GM23338 (cell line): ENCODE measurements at regions not wholly inside any gene's neighbourhood (a gene's known extent, or its start where the extent isn't known, plus 50 kb on each side); places are given as distances from the start of the nearest gene placed in this dataset.

ENCODE experiments used
- ATAC-seq: fragments of 200-7000 bp; cut with Tn5 transposase; 3 replicates; pipeline ENCODE4 v1.9.1; 2020
- DNase-seq: peaks from one replicate; pipeline ENCODE4 v3.0.0-alpha.2; 2015; ENCODE audit warnings: low spot score
- H2AFZ ChIP-seq: fragments of 200-600 bp; sonication (generic); 2 replicates; pipeline ENCODE4 v1.8.0; 2016; ENCODE audit warnings: antibody characterized with exemption, mild to moderate bottlenecking, moderate library complexity
- H3F3A ChIP-seq: fragments of 200-600 bp; sonication (generic); replicated peaks from 2 replicates; pipeline ENCODE4 v1.8.0; 2017; ENCODE audit warnings: antibody characterized with exemption, mixed run types, low read depth
- H3K27ac ChIP-seq: fragments of 200-600 bp; sonication (generic); 2 replicates; pipeline ENCODE4 v1.6.1; 2016; ENCODE audit warnings: low read depth
- H3K27me3 ChIP-seq: fragments of 200-600 bp; sonication (generic); 2 replicates; pipeline ENCODE4 v1.8.0; 2016; ENCODE audit warnings: mild to moderate bottlenecking, mixed run types, moderate library complexity; ENCODE audit not compliant: insufficient read depth
- H3K36me3 ChIP-seq: fragments of 200-600 bp; sonication (generic); 2 replicates; pipeline ENCODE4 v1.8.0; 2016; ENCODE audit warnings: mild to moderate bottlenecking; ENCODE audit not compliant: insufficient read depth
- H3K4me1 ChIP-seq: fragments of 200-600 bp; sonication (generic); 2 replicates; pipeline ENCODE4 v1.8.0; 2016; ENCODE audit warnings: mild to moderate bottlenecking, moderate library complexity; ENCODE audit not compliant: insufficient read depth
- H3K4me2 ChIP-seq: fragments of 200-600 bp; sonication (generic); 2 replicates; pipeline ENCODE4 v1.7.1; 2017; ENCODE audit warnings: mixed run types
- H3K4me3 ChIP-seq: fragments of 200-600 bp; sonication (generic); 2 replicates; pipeline ENCODE4 v1.6.1; 2016; ENCODE audit warnings: mixed run types
- H3K79me2 ChIP-seq: fragments of 200-600 bp; sonication (generic); replicated peaks from 2 replicates; pipeline ENCODE4 v1.8.0; 2017; ENCODE audit warnings: mild to moderate bottlenecking; ENCODE audit not compliant: insufficient read depth
- H3K9me2 ChIP-seq: fragments of 200-600 bp; sonication (generic); 2 replicates; pipeline ENCODE4 v1.8.0; 2017; ENCODE audit not compliant: insufficient read depth
- H4K20me1 ChIP-seq: fragments of 200-600 bp; sonication (generic); replicated peaks from 2 replicates; pipeline ENCODE4 v1.8.0; 2017; ENCODE audit warnings: mild to moderate bottlenecking; ENCODE audit not compliant: insufficient read depth
- H3K27ac Mint-ChIP-seq: 2 replicates; pipeline ENCODE4 v1.8.0; 2020; ENCODE audit warnings: inconsistent platforms, mild to moderate bottlenecking, moderate library complexity, mixed read lengths
- H3K27me3 Mint-ChIP-seq: 3 replicates; pipeline ENCODE4 v1.8.0; 2022; ENCODE audit warnings: low read depth, mild to moderate bottlenecking, moderate library complexity, mixed read lengths, inconsistent platforms; ENCODE audit not compliant: insufficient read depth, poor library complexity
- H3K36me3 Mint-ChIP-seq: 3 replicates; pipeline ENCODE4 v1.8.0; 2021; ENCODE audit warnings: low read depth, mild to moderate bottlenecking, inconsistent platforms, moderate library complexity, mixed read lengths
- H3K4me1 Mint-ChIP-seq: 3 replicates; pipeline ENCODE4 v1.8.0; 2020; ENCODE audit warnings: mild to moderate bottlenecking, inconsistent platforms, mixed read lengths
- H3K4me3 Mint-ChIP-seq: 3 replicates; pipeline ENCODE4 v1.8.0; 2021; ENCODE audit warnings: moderate library complexity, mild to moderate bottlenecking, inconsistent platforms, mixed read lengths
- H3K9me3 Mint-ChIP-seq: 3 replicates; pipeline ENCODE4 v1.8.0; 2020; ENCODE audit warnings: moderate library complexity, mild to moderate bottlenecking, inconsistent platforms, mixed read lengths
- CREB1 ChIP-seq: fragments of 250-450 bp; sonication (Bioruptor Pico); IDR thresholded peaks from 2 replicates; pipeline ENCODE4 v1.5.0; 2020; ENCODE audit warnings: low read depth, mild to moderate bottlenecking, moderate library complexity
- EZH2 ChIP-seq: fragments of 200-600 bp; sonication (generic); IDR thresholded peaks from one replicate; pipeline ENCODE4 v1.8.0; 2017; ENCODE audit warnings: antibody characterized with exemption, mild to moderate bottlenecking, low read depth; ENCODE audit not compliant: unreplicated experiment
- EZH2phosphoT487 ChIP-seq: fragments of 200-600 bp; sonication (generic); IDR thresholded peaks from one replicate; pipeline ENCODE4 v1.8.1; 2018; ENCODE audit warnings: antibody characterized with exemption; ENCODE audit not compliant: unreplicated experiment
- JUNB ChIP-seq: IDR thresholded peaks from one replicate; pipeline ENCODE4 v1.6.1; 2016; ENCODE audit warnings: antibody characterized with exemption; ENCODE audit not compliant: unreplicated experiment
- POLR2AphosphoS5 ChIP-seq: IDR thresholded peaks from 2 replicates; pipeline ENCODE4 v1.6.1; 2016; ENCODE audit warnings: antibody characterized with exemption, low read depth
- STAT1 ChIP-seq: IDR thresholded peaks from one replicate; pipeline ENCODE4 v1.6.1; 2016; ENCODE audit warnings: antibody characterized with exemption; ENCODE audit not compliant: unreplicated experiment
- ZNF462 ChIP-seq: fragments of 250-450 bp; sonication (Bioruptor Pico); IDR thresholded peaks from 2 replicates; pipeline ENCODE4 v1.5.0; 2020; ENCODE audit warnings: mild to moderate bottlenecking, moderate library complexity
- TF ChIP-seq, protein P1 (sequence below): IDR thresholded peaks from one replicate; pipeline ENCODE4 v1.6.1; 2018; ENCODE audit warnings: antibody characterized with exemption; ENCODE audit not compliant: unreplicated experiment
- TF ChIP-seq, protein P2 (sequence below): IDR thresholded peaks from 2 replicates; pipeline ENCODE4 v1.6.1; 2016; ENCODE audit warnings: antibody characterized with exemption
- TF ChIP-seq, protein P3 (sequence below), 2 experiments: fragments of 200-600 bp in 1 of 2; sonication (generic) in 1 of 2; conservative IDR thresholded peaks; 2 replicates each; pipeline versions ENCODE4 v1.5.1 to v1.6.1; 2016 to 2017; ENCODE audit warnings: antibody characterized with exemption in 2 of 2, low read depth in 2 of 2, mild to moderate bottlenecking in 2 of 2, moderate library complexity in 1 of 2

DNA sequence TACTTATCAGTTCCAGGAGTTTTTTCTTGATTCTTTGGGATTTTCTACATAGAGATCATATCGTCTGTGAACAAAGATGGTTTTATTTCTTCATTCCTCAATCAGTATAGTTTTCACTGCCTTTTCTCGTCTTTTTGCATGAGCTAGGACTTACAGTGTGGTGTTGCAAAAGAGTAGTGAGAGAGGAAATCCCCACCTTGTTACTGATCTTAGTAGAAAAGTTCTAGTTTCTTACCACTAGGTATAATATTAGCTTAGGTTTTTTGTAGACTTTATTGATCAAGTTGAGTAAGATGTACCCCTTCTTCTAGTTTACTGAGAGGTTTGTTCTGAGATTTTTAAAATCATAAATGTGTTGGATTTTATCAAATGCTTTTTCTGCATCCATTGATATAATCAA lies 123.3 kb downstream of the TMEM26 start:
- no peak for DNase-seq
- H3K4me1 ChIP-seq, result no peaks in the 10 kb centered on the region
- H3K27me3 ChIP-seq, result no peaks in the 10 kb centered on the region
- H3K79me2 ChIP-seq, result no peaks in the 10 kb centered on the region
- no peak overlapping the region for H3K4me3 ChIP-seq
- no peak overlapping the region for H3K4me2 ChIP-seq
- Mint-ChIP-seq H3K4me1 (peaks cover 3% of the 10 kb centered on the region; the same call in 1 of the 3 replicates), H3K9me3 (peaks cover 34% of the 10 kb centered on the region), H3K36me3 (peaks cover 28% of the 10 kb centered on the region; the same call in 2 of the 3 replicates), H3K27me3 (no peaks in the 10 kb centered on the region), H3K27ac (no peak overlapping the region), H3K4me3 (no peak overlapping the region)
- no peak overlapping the region for H2AFZ ChIP-seq
- no peaks in the 10 kb centered on the region for H3F3A ChIP-seq
- H3K36me3 ChIP-seq, result peaks cover 12% of the 10 kb centered on the region
- ATAC-seq, result no peak
- no peak for TF ChIP-seq JUNB
- no peak for TF ChIP-seq EZH2
- no peak for TF ChIP-seq POLR2AphosphoS5
- TF ChIP-seq CREB1, result no peak
- no peak for TF ChIP-seq EZH2phosphoT487
- TF ChIP-seq, protein P1, sequence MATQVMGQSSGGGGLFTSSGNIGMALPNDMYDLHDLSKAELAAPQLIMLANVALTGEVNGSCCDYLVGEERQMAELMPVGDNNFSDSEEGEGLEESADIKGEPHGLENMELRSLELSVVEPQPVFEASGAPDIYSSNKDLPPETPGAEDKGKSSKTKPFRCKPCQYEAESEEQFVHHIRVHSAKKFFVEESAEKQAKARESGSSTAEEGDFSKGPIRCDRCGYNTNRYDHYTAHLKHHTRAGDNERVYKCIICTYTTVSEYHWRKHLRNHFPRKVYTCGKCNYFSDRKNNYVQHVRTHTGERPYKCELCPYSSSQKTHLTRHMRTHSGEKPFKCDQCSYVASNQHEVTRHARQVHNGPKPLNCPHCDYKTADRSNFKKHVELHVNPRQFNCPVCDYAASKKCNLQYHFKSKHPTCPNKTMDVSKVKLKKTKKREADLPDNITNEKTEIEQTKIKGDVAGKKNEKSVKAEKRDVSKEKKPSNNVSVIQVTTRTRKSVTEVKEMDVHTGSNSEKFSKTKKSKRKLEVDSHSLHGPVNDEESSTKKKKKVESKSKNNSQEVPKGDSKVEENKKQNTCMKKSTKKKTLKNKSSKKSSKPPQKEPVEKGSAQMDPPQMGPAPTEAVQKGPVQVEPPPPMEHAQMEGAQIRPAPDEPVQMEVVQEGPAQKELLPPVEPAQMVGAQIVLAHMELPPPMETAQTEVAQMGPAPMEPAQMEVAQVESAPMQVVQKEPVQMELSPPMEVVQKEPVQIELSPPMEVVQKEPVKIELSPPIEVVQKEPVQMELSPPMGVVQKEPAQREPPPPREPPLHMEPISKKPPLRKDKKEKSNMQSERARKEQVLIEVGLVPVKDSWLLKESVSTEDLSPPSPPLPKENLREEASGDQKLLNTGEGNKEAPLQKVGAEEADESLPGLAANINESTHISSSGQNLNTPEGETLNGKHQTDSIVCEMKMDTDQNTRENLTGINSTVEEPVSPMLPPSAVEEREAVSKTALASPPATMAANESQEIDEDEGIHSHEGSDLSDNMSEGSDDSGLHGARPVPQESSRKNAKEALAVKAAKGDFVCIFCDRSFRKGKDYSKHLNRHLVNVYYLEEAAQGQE, result no peak
- TF ChIP-seq STAT1, result no peak
- TF ChIP-seq, protein P2, sequence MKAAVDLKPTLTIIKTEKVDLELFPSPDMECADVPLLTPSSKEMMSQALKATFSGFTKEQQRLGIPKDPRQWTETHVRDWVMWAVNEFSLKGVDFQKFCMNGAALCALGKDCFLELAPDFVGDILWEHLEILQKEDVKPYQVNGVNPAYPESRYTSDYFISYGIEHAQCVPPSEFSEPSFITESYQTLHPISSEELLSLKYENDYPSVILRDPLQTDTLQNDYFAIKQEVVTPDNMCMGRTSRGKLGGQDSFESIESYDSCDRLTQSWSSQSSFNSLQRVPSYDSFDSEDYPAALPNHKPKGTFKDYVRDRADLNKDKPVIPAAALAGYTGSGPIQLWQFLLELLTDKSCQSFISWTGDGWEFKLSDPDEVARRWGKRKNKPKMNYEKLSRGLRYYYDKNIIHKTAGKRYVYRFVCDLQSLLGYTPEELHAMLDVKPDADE, result no peak
- TF ChIP-seq ZNF462 (CRISPR knock-in tag), result no peak
- TF ChIP-seq, protein P3, sequence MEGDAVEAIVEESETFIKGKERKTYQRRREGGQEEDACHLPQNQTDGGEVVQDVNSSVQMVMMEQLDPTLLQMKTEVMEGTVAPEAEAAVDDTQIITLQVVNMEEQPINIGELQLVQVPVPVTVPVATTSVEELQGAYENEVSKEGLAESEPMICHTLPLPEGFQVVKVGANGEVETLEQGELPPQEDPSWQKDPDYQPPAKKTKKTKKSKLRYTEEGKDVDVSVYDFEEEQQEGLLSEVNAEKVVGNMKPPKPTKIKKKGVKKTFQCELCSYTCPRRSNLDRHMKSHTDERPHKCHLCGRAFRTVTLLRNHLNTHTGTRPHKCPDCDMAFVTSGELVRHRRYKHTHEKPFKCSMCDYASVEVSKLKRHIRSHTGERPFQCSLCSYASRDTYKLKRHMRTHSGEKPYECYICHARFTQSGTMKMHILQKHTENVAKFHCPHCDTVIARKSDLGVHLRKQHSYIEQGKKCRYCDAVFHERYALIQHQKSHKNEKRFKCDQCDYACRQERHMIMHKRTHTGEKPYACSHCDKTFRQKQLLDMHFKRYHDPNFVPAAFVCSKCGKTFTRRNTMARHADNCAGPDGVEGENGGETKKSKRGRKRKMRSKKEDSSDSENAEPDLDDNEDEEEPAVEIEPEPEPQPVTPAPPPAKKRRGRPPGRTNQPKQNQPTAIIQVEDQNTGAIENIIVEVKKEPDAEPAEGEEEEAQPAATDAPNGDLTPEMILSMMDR (conservative IDR thresholded peaks at IDR 0.05; ENCODE audit: low read depth in 2 of 2), result no peak
- no peaks in the 10 kb centered on the region for H4K20me1 ChIP-seq
- H3K9me2 ChIP-seq, result no peaks in the 10 kb centered on the region
- H3K27ac ChIP-seq, result no peak overlapping the region
